SK-N-SH (cell line): ENCODE measurements at regions not wholly inside any gene's neighbourhood (a gene's known extent, or its start where the extent isn't known, plus 50 kb on each side); places are given as distances from the start of the nearest gene placed in this dataset.

Experiments used
- CTCF ChIA-PET: fragments of 300-600, 350-600 bp; formaldehyde crosslinking; extraction: SDS; loops from one replicate; lab custom pipeline; 2021; lab: Yijun Ruan, JAX
- POLR2A ChIA-PET: fragments of 350-600 bp; sonication (Branson Sonifier 250); formaldehyde crosslinking; extraction: SDS; loops from one replicate; lab custom pipeline; 2020; ENCODE audit warnings: antibody characterized with exemption, inconsistent platforms; lab: Yijun Ruan, JAX
- DNase-seq: peaks from one replicate; pipeline ENCODE4 v3.0.0; 2012
- H2AFZ ChIP-seq: fragments of 200-600 bp; sonication (generic); 2 replicates; pipeline ENCODE4 v1.8.1; 2016; ENCODE audit warnings: antibody characterized with exemption, mild to moderate bottlenecking, low read depth
- H3F3A ChIP-seq: fragments of 200-600 bp; sonication (generic); replicated peaks from 2 replicates; pipeline ENCODE3; 2016; ENCODE audit warnings: antibody characterized with exemption, mild to moderate bottlenecking; ENCODE audit not compliant: insufficient read depth
- H3K27ac ChIP-seq, 2 experiments: fragments of 200-500 bp in 1 of 2; fragments of 200-600 bp in 1 of 2; sonication (Bioruptor generic) in 1 of 2; sonication (generic), shearing (Covaris generic) in 1 of 2; 2 replicates each; pipeline versions ENCODE4 v1.5.1 to v1.6.1; 2014 to 2016; ENCODE audit warnings: low read depth in 2 of 2, inconsistent platforms in 1 of 2, low read length in 1 of 2, mild to moderate bottlenecking in 1 of 2, mixed read lengths in 1 of 2
- H3K27me3 ChIP-seq: fragments of 200-600 bp; sonication (generic), shearing (Covaris generic); 2 replicates; pipeline ENCODE4 v1.6.1; 2016; ENCODE audit warnings: mixed run types; ENCODE audit not compliant: insufficient read depth
- H3K36me3 ChIP-seq, 2 experiments: fragments of 200-500 bp in 1 of 2; fragments of 200-600 bp in 1 of 2; sonication (Bioruptor generic) in 1 of 2; sonication (generic) in 1 of 2; replicated peaks in 1 of 2; 2 replicates each; pipeline versions ENCODE3 to v1.5.1; 2014 to 2016; ENCODE audit warnings: low read length in 1 of 2, mild to moderate bottlenecking in 1 of 2; ENCODE audit not compliant: insufficient read depth in 2 of 2, control insufficient read depth in 1 of 2
- H3K4me1 ChIP-seq, 2 experiments: fragments of 200-500 bp in 1 of 2; fragments of 200-600 bp in 1 of 2; sonication (Bioruptor generic) in 1 of 2; sonication (generic), shearing (Covaris generic) in 1 of 2; 2 replicates each; pipeline versions ENCODE4 v1.5.1 to v1.6.1; 2014 to 2016; ENCODE audit warnings: low read depth in 1 of 2, low read length in 1 of 2, mixed run types in 1 of 2; ENCODE audit not compliant: insufficient read depth in 2 of 2, control insufficient read depth in 1 of 2
- H3K4me2 ChIP-seq: fragments of 200-600 bp; sonication (generic), shearing (Covaris generic); 2 replicates; pipeline ENCODE4 v1.6.1; 2017; ENCODE audit warnings: mixed run types
- H3K4me3 ChIP-seq, 2 experiments: fragments of 200-500 bp in 1 of 2; fragments of 200-600 bp in 1 of 2; sonication (Bioruptor generic) in 1 of 2; sonication (generic), shearing (Covaris generic) in 1 of 2; 2 replicates each; pipeline versions ENCODE4 v1.5.1 to v1.8.1; 2014 to 2016; ENCODE audit warnings: low read depth in 2 of 2, inconsistent platforms in 1 of 2, low read length in 1 of 2, mild to moderate bottlenecking in 1 of 2, mixed read lengths in 1 of 2, moderate library complexity in 1 of 2
- H3K79me2 ChIP-seq: fragments of 200-600 bp; sonication (generic); 2 replicates; pipeline ENCODE4 v1.8.1; 2017; ENCODE audit warnings: mild to moderate bottlenecking; ENCODE audit not compliant: insufficient read depth
- H3K9ac ChIP-seq: fragments of 200-600 bp; sonication (generic); 2 replicates; pipeline ENCODE4 v1.6.1; 2017; ENCODE audit warnings: mixed run types
- H3K9me2 ChIP-seq: fragments of 200-600 bp; sonication (generic); 2 replicates; pipeline ENCODE4 v1.6.1; 2017; ENCODE audit warnings: mixed run types
- H3K9me3 ChIP-seq: fragments of 200-600 bp; sonication (generic); 2 replicates; pipeline ENCODE4 v1.6.1; 2017; ENCODE audit warnings: mixed run types, mild to moderate bottlenecking, moderate library complexity
- H4K20me1 ChIP-seq: fragments of 200-600 bp; sonication (generic); 2 replicates; pipeline ENCODE4 v1.6.1; 2017; ENCODE audit warnings: mild to moderate bottlenecking, mixed run types; ENCODE audit not compliant: insufficient read depth
- EP300 ChIP-seq, 2 experiments: IDR thresholded peaks; 2 replicates each; pipeline versions ENCODE4 v1.4.0 to v1.6.1; 2012; ENCODE audit warnings: borderline replicate concordance in 1 of 2, low read depth in 1 of 2, low read length in 1 of 2
- GATA2 ChIP-seq: sonication (generic); formaldehyde crosslinking; IDR thresholded peaks from 2 replicates; pipeline ENCODE4 v1.5.0; 2020; ENCODE audit warnings: mild to moderate bottlenecking, missing genetic modification reagents
- JUND ChIP-seq: IDR thresholded peaks from 2 replicates; pipeline ENCODE4 v1.4.0; 2012
- MXI1 ChIP-seq: IDR thresholded peaks from 2 replicates; pipeline ENCODE4 v1.6.1; 2012; ENCODE audit warnings: mild to moderate bottlenecking, low read depth, low read length, improper control_type of control experiment
- NFIC ChIP-seq: IDR thresholded peaks from 2 replicates; pipeline ENCODE4 v1.4.0; 2012; ENCODE audit warnings: borderline replicate concordance
- NRF1 ChIP-seq: IDR thresholded peaks from 2 replicates; pipeline ENCODE4 v1.6.1; 2012; ENCODE audit warnings: low read depth, mild to moderate bottlenecking, low read length
- PBX3 ChIP-seq: IDR thresholded peaks from 2 replicates; pipeline ENCODE4; 2012
- RXRA ChIP-seq: IDR thresholded peaks from 2 replicates; pipeline ENCODE4 v1.4.0; 2012; ENCODE audit warnings: low read depth, mild to moderate bottlenecking, borderline replicate concordance
- SIN3A ChIP-seq: IDR thresholded peaks from 2 replicates; pipeline ENCODE4 v1.6.1; 2012; ENCODE audit warnings: low read depth, mild to moderate bottlenecking, low read length, moderate library complexity, borderline replicate concordance
- TCF12 ChIP-seq: IDR thresholded peaks from 2 replicates; pipeline ENCODE4 v1.4.0; 2012
- USF2 ChIP-seq: fragments of 150-350 bp; IDR thresholded peaks from 2 replicates; pipeline ENCODE4 v1.6.1; 2017; ENCODE audit warnings: antibody characterized with exemption, low read length, low read depth, borderline replicate concordance
- WGBS: methylation state at CpG from one replicate; pipeline ENCODE4 v1.1.6; 2017; ENCODE audit warnings: low lambda C conversion rate; 5-methylcytosine and 5-hydroxymethylcytosine counted together
- TF ChIP-seq, protein P1 (sequence below): fragments of 150-350 bp; IDR thresholded peaks from 2 replicates; pipeline ENCODE4 v1.6.1; 2016; ENCODE audit warnings: mild to moderate bottlenecking, low read depth, low read length
- TF ChIP-seq, protein P2 (sequence below): IDR thresholded peaks from 2 replicates; pipeline ENCODE4 v1.4.0; 2012; ENCODE audit warnings: low read depth, borderline replicate concordance

- H3F3A ChIP-seq: peaks cover 44% of the 10 kb centered on the region
- no peak overlapping the region for H2AFZ ChIP-seq
- no peaks in the 10 kb centered on the region for H3K9me2 ChIP-seq
- no peaks in the 10 kb centered on the region for H3K27me3 ChIP-seq
- H3K4me2 ChIP-seq: no peak overlapping the region
- no peaks in the 10 kb centered on the region for H3K36me3 ChIP-seq
- no peaks in the 10 kb centered on the region for H3K9me3 ChIP-seq
- no peak for DNase-seq
- peaks cover 6 to 53% of the 10 kb centered on the region in 2 experiments for H3K4me1 ChIP-seq
- no peaks in the 10 kb centered on the region for H3K79me2 ChIP-seq
- ChIA-PET CTCF (interaction anchor here (0.9 to 1.5 kb wide), 3 partner anchors 11 to 803 kb away, joined by 3 to 10 read pairs (median 3); no protein-coding TSS in a partner anchor), POLR2A (no interaction called here)
- no peak overlapping the region for H3K9ac ChIP-seq
- TF ChIP-seq MXI1 (no peak), SIN3A (no peak), NRF1 (no peak), GATA2 (CRISPR knock-in tag) (no peak), RXRA (no peak), EP300 (IDR thresholded peaks at IDR 0.05; ENCODE audit: borderline replicate concordance in 1 of 2, low read depth in 1 of 2, low read length in 1 of 2) (no peak)
- TF ChIP-seq, protein P1, sequence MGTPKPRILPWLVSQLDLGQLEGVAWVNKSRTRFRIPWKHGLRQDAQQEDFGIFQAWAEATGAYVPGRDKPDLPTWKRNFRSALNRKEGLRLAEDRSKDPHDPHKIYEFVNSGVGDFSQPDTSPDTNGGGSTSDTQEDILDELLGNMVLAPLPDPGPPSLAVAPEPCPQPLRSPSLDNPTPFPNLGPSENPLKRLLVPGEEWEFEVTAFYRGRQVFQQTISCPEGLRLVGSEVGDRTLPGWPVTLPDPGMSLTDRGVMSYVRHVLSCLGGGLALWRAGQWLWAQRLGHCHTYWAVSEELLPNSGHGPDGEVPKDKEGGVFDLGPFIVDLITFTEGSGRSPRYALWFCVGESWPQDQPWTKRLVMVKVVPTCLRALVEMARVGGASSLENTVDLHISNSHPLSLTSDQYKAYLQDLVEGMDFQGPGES: no peak
- TF ChIP-seq, protein P2, sequence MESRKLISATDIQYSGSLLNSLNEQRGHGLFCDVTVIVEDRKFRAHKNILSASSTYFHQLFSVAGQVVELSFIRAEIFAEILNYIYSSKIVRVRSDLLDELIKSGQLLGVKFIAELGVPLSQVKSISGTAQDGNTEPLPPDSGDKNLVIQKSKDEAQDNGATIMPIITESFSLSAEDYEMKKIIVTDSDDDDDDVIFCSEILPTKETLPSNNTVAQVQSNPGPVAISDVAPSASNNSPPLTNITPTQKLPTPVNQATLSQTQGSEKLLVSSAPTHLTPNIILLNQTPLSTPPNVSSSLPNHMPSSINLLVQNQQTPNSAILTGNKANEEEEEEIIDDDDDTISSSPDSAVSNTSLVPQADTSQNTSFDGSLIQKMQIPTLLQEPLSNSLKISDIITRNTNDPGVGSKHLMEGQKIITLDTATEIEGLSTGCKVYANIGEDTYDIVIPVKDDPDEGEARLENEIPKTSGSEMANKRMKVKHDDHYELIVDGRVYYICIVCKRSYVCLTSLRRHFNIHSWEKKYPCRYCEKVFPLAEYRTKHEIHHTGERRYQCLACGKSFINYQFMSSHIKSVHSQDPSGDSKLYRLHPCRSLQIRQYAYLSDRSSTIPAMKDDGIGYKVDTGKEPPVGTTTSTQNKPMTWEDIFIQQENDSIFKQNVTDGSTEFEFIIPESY: no peak
- 82% methylated on average over 2 of the region's 2 CpGs for WGBS
- no peak overlapping the region for H3K4me3 ChIP-seq
- peak overlapping the region in 1 of 2 experiments; percentile 97; a peak in 2 of 4 replicates for H3K27ac ChIP-seq
- no peaks in the 10 kb centered on the region for H4K20me1 ChIP-seq
These were observed 54.0 kb upstream of the FST start for GRCh38 chr5:53426512-53426830.

GRCh38 chr5:53426878-53427277 lies 53.6 kb upstream of the FST start:
- DNase-seq: no peak
- Histone ChIP-seq H3K4me1 (peaks cover 6 to 53% of the 10 kb centered on the region in 2 experiments), H3K79me2 (no peaks in the 10 kb centered on the region), H3K9ac (no peak overlapping the region), H2AFZ (no peak overlapping the region), H4K20me1 (no peaks in the 10 kb centered on the region), H3K27me3 (no peaks in the 10 kb centered on the region), H3F3A (peaks cover 48% of the 10 kb centered on the region), H3K27ac (peak overlapping the region in 1 of 2 experiments; percentile 97; a peak in 2 of 4 replicates), H3K36me3 (no peaks in the 10 kb centered on the region), H3K9me3 (no peaks in the 10 kb centered on the region), H3K9me2 (no peaks in the 10 kb centered on the region), H3K4me2 (no peak overlapping the region), H3K4me3 (no peak overlapping the region)
- CTCF ChIA-PET: interaction anchor here (0.9 to 1.5 kb wide), 3 partner anchors 10 to 802 kb away, joined by 3 to 10 read pairs (median 3); no protein-coding TSS in a partner anchor
- WGBS: 74% methylated on average over 2 of the region's 2 CpGs
- TF ChIP-seq JUND (peak; percentile 13; the same call in 1 of the 2 replicates), NRF1 (no peak), PBX3 (peak; percentile 55), NFIC (peak; percentile 40; the same call in 1 of the 2 replicates), USF2 (no peak), TCF12 (peak; percentile 67; the same call in 1 of the 2 replicates)
- POLR2A ChIA-PET: no interaction called here
